CD1c-positive myeloid dendritic cell (primary cell): ENCODE measurements at regions not wholly inside any gene's neighbourhood (a gene's known extent, or its start where the extent isn't known, plus 50 kb on each side); places are given as distances from the start of the nearest gene placed in this dataset.

Experiments used
- DNase-seq: peaks from one replicate; pipeline ENCODE4 v3.0.0-alpha.2; 2016; ENCODE audit errors: extremely low spot score

DNA sequence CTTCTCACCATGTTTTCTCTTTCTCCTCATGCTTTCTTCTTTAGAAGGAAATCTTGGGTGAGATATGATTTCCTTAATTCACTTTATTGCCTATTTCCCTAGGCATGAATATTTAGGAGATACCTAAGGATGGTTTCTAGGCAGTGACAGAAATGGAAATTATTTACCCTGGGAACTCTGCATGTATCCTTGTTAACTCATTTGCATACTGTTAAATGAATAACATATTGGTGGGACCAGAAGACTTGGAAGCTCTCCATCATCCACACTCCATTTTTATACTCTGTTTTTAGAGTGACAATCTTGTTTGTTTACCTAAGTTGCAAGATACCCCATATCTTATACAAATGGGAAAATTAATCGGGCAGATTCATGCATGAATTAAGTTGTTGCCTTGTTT, 285.7 kb downstream of the RNF144B start:
- DNase-seq: no peak

DNA sequence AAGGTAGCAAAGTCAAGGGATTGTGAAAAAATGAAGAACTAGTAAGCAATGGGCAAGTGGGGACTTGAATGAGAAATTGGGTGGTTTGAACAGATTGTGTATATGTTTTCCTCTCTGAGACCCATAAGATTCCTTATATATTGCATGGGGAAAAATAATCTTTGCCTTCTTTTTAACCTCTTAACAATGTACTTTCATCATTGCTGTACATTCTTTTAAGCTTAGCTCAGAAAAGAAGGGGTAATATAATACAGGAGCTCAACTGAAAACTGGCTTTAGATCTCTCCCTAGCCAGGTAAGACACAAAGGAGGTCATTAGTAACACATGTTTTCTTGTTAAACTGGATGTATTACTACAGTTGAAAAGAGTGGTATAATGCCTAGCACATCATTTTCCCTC, 287.2 kb downstream of the RNF144B start:
- DNase-seq: no peak

GRCh38 chr6:18675881-18676280, 288.7 kb downstream of the RNF144B start:
- DNase-seq: no peak

GRCh38 chr6:18676548-18676947, 289.4 kb downstream of the RNF144B start:
- no peak for DNase-seq

GRCh38 chr6:18680842-18681241, 293.7 kb downstream of the RNF144B start:
- DNase-seq: no peak

DNA sequence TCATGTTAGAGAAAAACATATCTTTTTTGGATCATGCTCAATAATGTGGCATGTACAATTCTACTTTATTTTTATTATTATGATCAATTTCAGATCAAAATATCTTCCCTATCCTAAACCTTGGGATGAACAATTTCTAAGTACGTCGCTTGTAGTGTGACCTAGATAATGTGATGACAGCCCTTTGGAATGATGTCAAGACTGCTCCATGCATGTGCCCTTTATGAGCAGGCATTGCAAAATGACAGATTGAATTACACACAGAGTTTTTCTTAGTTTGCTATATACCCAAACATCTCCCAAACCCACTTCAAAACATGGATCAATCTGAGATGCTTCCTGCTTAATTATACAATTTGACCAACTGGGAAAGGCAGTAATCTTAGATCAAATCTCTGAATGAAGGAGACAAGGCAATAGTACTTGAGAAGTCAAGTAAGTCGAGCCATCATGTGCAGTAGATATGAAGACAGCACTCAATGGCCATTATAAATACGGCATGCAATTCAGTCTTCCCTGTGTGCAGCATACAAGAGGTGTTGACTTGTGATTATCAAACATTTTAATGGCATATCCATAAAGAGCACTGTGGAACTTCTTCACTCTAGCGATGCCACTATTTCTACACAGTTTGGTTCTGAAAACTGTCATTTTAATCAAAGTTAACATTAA, 294.8 kb downstream of the RNF144B start:
- no peak for DNase-seq

DNA sequence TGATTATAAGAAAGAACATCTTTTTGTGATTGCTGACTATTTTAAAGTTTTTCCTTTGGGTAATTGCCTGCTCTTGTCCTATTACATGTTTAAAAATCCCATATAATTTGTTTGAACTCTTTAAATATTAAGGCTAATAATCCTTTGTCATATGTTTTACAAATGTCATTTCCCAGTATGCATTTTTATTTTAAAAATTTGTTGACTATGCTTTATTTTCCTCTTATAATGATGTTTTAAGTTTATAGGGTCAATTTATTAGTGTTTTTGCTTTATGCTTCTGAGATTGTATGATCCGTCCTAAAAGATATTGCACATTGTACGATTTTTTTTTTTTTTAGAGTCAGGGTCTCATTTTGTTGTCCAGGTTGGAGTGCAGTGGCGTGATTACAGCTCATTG, 297.2 kb downstream of the RNF144B start:
- DNase-seq: no peak

GRCh38 chr6:18692929-18693685, 306.0 kb downstream of the RNF144B start:
- no peak for DNase-seq

DNA sequence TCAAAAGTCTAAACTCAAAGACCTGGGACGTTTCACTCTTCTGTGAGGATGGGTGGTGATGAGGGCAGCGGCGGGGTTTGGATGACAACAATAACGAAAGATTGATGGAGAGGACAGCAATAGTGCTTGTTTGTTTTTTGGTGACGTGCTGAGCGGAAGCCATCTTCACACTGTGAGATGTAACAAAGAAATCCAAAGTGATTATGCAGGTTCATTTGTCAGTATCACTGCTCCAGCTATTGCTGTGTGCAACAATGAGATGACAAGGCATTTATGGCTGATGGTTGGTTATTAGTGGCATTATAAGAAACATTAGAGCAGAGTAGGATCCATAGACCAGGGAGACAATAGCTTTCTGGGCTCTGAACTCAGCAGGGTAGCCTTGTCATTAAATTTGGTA, 306.7 kb downstream of the RNF144B start:
- DNase-seq: no peak

- no peak for DNase-seq
Observed at GRCh38 chr6:18703546-18703945, 316.4 kb downstream of the RNF144B start.

DNA sequence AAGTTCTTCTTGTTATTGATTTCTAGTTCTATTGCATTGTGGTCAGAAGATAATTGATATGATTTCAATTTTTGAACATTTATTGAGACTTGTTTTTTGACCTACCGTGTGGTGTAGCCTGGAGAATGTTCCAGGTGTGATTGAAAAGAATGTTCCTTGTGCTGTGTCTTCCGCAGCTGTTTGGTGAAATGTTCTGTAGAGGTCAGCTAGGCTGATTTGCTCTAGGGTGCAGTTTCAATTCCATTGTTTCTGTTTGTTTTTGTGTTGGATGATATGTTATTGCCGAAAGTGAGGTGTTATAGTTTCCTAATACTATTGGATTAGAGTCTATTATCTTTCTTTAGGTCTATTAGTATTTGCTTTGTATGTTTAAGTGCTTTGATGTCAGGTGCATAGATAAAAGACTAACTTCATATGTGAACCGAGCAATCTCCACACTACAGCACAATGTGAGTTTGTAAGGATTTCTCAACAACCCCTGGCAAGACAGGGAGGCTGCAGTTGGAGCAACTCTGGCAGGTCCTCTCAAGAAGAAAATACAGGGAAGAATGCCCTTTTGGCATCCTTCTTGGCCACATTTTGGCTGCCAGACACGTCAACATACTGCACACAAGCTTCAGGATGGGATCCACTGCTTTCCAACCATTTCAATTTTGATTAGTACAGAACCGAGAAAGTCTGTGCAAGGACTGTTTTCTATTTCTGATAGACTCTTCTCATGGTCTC, 320.7 kb downstream of the RNF144B start:
- no peak for DNase-seq

- no peak for DNase-seq
Observed at GRCh38 chr6:18712595-18712994, 325.4 kb downstream of the RNF144B start.

DNA sequence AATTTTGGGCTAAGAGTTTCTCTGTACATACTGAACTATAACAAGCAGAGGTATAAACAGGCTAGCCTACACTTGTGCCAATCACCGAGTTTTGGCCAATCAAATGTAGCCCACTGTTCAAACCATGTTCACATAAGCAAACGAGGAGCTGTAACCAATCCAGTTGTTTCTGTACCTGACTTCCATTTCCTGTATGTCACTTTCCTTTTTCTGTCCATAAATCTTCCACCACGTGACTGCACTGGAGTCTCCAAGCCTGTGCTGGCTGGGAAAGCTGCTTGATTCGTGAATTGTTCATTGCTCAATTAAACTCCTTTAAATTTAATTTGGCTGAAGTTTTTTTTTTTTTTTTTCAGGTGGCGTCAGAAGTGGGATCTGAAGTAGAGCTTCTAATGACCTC, 332.9 kb downstream of the RNF144B start:
- no peak for DNase-seq

DNA sequence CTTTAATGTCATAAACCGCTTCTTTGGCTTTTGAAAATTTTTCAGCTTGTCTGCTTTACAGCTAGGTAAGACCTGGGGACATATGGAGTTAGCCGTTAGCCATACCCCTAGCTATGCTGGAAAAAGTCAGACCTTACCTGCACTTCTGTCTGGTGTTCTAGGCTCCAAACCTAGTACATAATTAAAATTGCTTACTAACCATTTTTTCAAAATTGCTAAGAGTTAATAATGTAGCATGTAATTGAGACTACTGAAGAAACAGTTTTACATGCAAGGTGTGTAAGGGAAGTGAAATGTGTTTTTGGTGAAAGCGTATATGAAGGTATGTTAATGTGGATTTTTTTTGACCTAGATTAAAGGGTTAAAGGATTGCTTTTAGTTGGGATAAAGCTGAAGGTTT, 336.9 kb downstream of the RNF144B start:
- no peak for DNase-seq

DNA sequence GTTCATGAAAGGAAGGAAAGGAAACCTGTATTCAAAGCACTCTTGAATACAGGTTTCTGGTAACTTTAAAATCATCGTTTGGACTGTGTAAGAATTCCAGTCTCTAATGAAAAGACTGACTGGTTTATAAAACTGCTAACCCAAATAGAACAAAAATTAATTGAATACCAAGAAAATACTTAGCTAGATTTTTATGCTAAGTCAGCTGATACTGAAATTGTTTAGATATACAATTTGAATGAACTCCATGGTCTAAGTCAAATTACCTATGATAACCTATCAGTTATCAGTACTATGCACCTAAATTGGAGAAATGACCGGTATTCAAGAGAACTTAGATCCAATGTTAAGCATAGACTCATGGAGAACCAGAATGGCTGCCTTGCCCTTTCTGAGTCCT, 338.3 kb downstream of the RNF144B start:
- no peak for DNase-seq

DNA sequence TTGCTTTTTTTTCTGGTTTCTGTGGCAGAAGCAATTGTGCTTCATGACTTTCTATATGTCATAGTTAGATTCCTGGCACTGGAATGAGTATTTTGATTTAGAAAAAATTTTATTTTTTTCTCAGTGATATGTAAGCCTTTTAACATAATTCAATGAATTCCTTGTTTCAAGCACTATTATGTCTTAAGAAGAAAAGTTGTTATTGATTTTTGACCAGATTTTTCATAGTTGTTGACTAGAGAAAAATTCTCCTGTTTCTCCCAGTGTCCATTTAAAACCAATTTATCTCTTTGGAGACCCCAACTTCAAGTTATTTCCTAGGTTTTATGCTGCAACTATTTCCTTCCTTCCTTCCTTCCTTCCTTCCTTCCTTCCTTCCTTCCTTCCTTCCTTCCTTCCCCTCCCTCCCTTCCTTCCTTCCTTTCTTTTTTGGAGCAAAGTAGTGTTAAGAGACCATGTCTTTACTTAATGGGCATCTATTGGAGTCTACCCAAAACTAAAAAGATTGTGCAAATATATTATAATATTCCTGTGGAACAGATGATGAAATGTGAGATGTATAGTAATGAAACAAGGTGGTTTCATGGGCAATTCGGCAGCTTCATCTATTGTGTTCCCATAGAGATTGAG, 346.9 kb downstream of the RNF144B start:
- DNase-seq: no peak

DNA sequence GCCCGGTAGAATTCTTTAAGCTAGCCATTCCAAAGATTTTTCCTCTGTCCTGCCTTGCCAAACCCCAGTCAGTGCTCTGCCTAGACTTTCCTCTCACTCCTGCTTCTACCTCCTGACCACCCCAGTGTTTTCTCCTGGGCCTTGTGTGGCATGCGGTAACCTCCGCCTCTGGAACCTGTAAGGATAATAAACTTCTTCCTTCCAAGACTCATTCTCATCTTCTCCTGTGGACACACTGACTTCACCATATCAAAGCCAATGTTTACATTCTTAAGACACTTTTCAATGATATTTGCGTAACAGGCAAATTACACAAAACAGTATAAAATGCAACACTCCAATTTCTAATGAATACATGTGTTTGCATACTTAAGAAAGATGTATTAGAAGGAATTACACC, 354.6 kb downstream of the RNF144B start:
- DNase-seq: no peak

- no peak for DNase-seq
Observed at GRCh38 chr6:18742406-18742805, 355.3 kb downstream of the RNF144B start.

GRCh38 chr6:18746727-18747126, 359.6 kb downstream of the RNF144B start:
- DNase-seq: no peak

- DNase-seq: no peak
Observed at GRCh38 chr6:18748314-18748713, 361.2 kb downstream of the RNF144B start.

DNA sequence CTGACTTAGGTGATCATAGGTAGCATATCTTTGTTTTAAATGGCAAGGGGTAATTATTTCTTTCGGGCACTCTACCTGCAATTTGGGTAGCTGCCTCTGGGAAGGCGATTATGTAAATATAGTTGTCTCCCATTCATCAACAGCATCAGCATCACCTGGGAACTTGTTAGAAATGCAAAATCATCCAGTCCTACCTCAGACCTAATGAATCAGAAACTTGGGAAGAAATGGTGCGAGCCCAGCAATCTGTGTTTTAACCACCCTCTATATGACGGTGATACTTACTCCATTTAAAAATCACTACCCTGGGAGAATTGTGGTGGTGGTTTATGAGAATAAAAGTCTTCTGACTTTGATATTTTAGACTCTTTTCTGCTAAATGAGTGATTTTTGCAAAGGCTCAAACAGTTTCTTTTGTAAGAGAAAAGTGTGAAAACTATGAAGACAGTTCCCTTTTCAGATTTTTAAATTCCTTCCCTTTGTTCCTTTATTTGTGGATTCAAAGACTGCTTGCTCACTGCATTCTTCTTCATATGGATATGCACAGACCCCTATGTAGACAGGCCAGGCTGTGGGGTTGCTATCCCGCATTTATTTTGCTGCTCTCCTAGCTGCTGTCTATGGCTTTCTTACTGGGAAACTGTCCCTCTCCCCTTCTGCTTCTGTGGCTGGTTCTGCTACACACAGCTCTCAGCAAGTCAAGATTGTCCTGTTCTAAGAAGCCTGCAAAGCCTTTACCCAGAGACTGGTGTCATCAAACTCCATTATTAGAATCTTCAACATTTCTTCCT, 365.3 kb downstream of the RNF144B start:
- DNase-seq: no peak

DNA sequence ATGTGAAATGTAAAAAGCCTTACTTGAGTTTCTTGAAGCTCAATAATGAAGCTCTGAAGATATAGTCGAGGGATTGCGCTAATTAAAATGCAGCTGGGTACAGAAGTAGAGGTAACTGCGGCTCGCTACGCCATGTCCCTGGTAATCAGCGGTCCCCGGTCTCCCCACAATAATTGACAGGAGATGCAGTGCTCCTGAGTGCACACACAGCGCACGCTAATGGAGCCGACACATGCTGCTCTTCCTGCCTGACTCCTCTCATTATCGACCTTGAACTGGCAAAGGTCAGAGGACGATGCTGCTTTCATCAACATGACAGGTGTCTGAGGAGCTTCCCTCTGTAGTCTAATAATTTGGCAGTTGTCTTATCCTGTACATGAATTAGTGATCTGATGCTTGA, 365.9 kb downstream of the RNF144B start:
- no peak for DNase-seq
